H9 (cell line): ENCODE measurements at regions not wholly inside any gene's neighbourhood (a gene's known extent, or its start where the extent isn't known, plus 50 kb on each side); places are given as distances from the start of the nearest gene placed in this dataset.

Source experiments
- DNase-seq: peaks from one replicate; pipeline ENCODE4 v3.0.0-alpha.2; 2017
- H2AFZ ChIP-seq: one replicate; pipeline ENCODE4 v1.6.1; 2013; ENCODE audit warnings: mild to moderate bottlenecking, low read length, control low read depth, moderate library complexity
- H2AK5ac ChIP-seq: 2 replicates; pipeline ENCODE4 v1.6.1; 2013; ENCODE audit warnings: low read length, control low read depth, mixed read lengths; ENCODE audit not compliant: insufficient read length
- H2BK120ac ChIP-seq: one replicate; pipeline ENCODE4 v1.6.1; 2013; ENCODE audit warnings: low read depth, mild to moderate bottlenecking, low read length, control low read depth, inconsistent platforms; ENCODE audit not compliant: poor library complexity, severe bottlenecking
- H2BK12ac ChIP-seq: 2 replicates; pipeline ENCODE4 v1.6.1; 2013; ENCODE audit warnings: low read length, control low read depth, mixed read lengths, low read depth; ENCODE audit not compliant: insufficient read length
- H2BK15ac ChIP-seq: 2 replicates; pipeline ENCODE4 v1.6.1; 2013; ENCODE audit warnings: low read depth, low read length, control low read depth
- H2BK20ac ChIP-seq: one replicate; pipeline ENCODE4 v1.6.1; 2013; ENCODE audit warnings: low read depth, mild to moderate bottlenecking, low read length, control low read depth, inconsistent platforms; ENCODE audit not compliant: poor library complexity, severe bottlenecking
- H2BK5ac ChIP-seq: 2 replicates; pipeline ENCODE4 v1.6.1; 2013; ENCODE audit warnings: low read length, control low read depth, mixed read lengths; ENCODE audit not compliant: insufficient read length
- H3K14ac ChIP-seq: 2 replicates; pipeline ENCODE4 v1.6.1; 2013; ENCODE audit warnings: low read length, control low read depth; ENCODE audit not compliant: insufficient read depth
- H3K18ac ChIP-seq: 2 replicates; pipeline ENCODE4 v1.6.1; 2013; ENCODE audit warnings: low read depth, mild to moderate bottlenecking, mixed read lengths, low read length, control low read depth; ENCODE audit not compliant: insufficient read length
- H3K23ac ChIP-seq: 2 replicates; pipeline ENCODE4 v1.6.1; 2013; ENCODE audit warnings: low read length, control low read depth, mixed read lengths, low read depth; ENCODE audit not compliant: insufficient read length
- H3K23me2 ChIP-seq: 2 replicates; pipeline ENCODE4 v1.6.1; 2013; ENCODE audit warnings: low read depth, mild to moderate bottlenecking, mixed read lengths, low read length, control low read depth; ENCODE audit not compliant: insufficient read length, poor library complexity, severe bottlenecking
- H3K27ac ChIP-seq: 2 replicates; pipeline ENCODE4 v1.5.1; 2013; ENCODE audit warnings: low read length, control low read depth, mixed read lengths, low read depth; ENCODE audit not compliant: insufficient read length
- H3K27me3 ChIP-seq: 2 replicates; pipeline ENCODE4 v1.6.1; 2013; ENCODE audit warnings: low read length, control low read depth, inconsistent platforms; ENCODE audit not compliant: insufficient read depth
- H3K4ac ChIP-seq: 2 replicates; pipeline ENCODE4 v1.6.1; 2013; ENCODE audit warnings: low read depth, mild to moderate bottlenecking, control low read depth, inconsistent platforms, low read length, moderate library complexity
- H3K4me1 ChIP-seq: 2 replicates; pipeline ENCODE4 v1.6.1; 2013; ENCODE audit warnings: low read length, control low read depth, inconsistent platforms; ENCODE audit not compliant: insufficient read depth
- H3K4me2 ChIP-seq: 2 replicates; pipeline ENCODE4 v1.6.1; 2013; ENCODE audit warnings: low read length, control low read depth, mixed read lengths; ENCODE audit not compliant: insufficient read length, insufficient read depth
- H3K56ac ChIP-seq: 2 replicates; pipeline ENCODE4 v1.6.1; 2013; ENCODE audit warnings: low read depth, mild to moderate bottlenecking, mixed read lengths, low read length, control low read depth; ENCODE audit not compliant: insufficient read length
- H3K79me1 ChIP-seq: 2 replicates; pipeline ENCODE4 v1.6.1; 2013; ENCODE audit warnings: low read depth, mild to moderate bottlenecking, moderate library complexity, low read length, control low read depth, inconsistent platforms; ENCODE audit not compliant: insufficient read depth, poor library complexity, severe bottlenecking
- H3K79me2 ChIP-seq: 2 replicates; pipeline ENCODE4 v1.6.1; 2013; ENCODE audit warnings: low read length, control low read depth, inconsistent platforms; ENCODE audit not compliant: insufficient read depth
- H3K9ac ChIP-seq: 2 replicates; pipeline ENCODE4 v1.6.1; 2013; ENCODE audit warnings: low read length, control low read depth, mixed read lengths; ENCODE audit not compliant: insufficient read length; ENCODE audit errors: extremely low read depth
- H3K9me3 ChIP-seq: one replicate; pipeline ENCODE4 v1.6.1; 2013; ENCODE audit warnings: low read depth, low read length, inconsistent platforms; ENCODE audit not compliant: control insufficient read depth
- H3T11ph ChIP-seq: one replicate; pipeline ENCODE4 v1.6.1; 2013; ENCODE audit warnings: mild to moderate bottlenecking, low read length, control low read depth, inconsistent platforms
- H4K20me1 ChIP-seq: one replicate; pipeline ENCODE4 v1.6.1; 2013; ENCODE audit not compliant: control insufficient read depth, insufficient read length, insufficient read depth
- H4K5ac ChIP-seq: 2 replicates; pipeline ENCODE4 v1.6.1; 2013; ENCODE audit warnings: low read depth, mild to moderate bottlenecking, mixed read lengths, low read length, control low read depth; ENCODE audit not compliant: insufficient read length
- H4K8ac ChIP-seq: replicated peaks from 2 replicates; pipeline ENCODE4 v1.6.1; 2013; ENCODE audit warnings: low read length, control low read depth, mixed read lengths, low read depth; ENCODE audit not compliant: insufficient read length
- H4K91ac ChIP-seq: 2 replicates; pipeline ENCODE4 v1.6.1; 2013; ENCODE audit warnings: low read depth, mild to moderate bottlenecking, moderate library complexity, mixed read lengths, low read length, control low read depth; ENCODE audit not compliant: insufficient read length
- H3K27ac Mint-ChIP-seq, 3 experiments: 2 replicates in 2 of 3; 3 replicates in 1 of 3; pipeline ENCODE4 v1.8.0; 2020 to 2021; ENCODE audit warnings: mixed read lengths in 3 of 3, mild to moderate bottlenecking in 1 of 3, moderate library complexity in 1 of 3
- H3K27me3 Mint-ChIP-seq: 2 replicates; pipeline ENCODE4 v1.8.0; 2021; ENCODE audit warnings: low read depth, mild to moderate bottlenecking, moderate library complexity, mixed read lengths
- H3K36me3 Mint-ChIP-seq, 3 experiments: 2 replicates in 2 of 3; 3 replicates in 1 of 3; pipeline ENCODE4 v1.8.0; 2020 to 2021; ENCODE audit warnings: low read depth in 3 of 3, mixed read lengths in 3 of 3; ENCODE audit not compliant: insufficient read depth in 1 of 3
- H3K4me1 Mint-ChIP-seq, 2 experiments: 2 replicates each; pipeline ENCODE4 v1.8.0; 2020; ENCODE audit warnings: mixed read lengths in 2 of 2
- H3K4me3 Mint-ChIP-seq, 2 experiments: 2 replicates in 1 of 2; 3 replicates in 1 of 2; pipeline ENCODE4 v1.8.0; 2020 to 2021; ENCODE audit warnings: mild to moderate bottlenecking in 2 of 2, mixed read lengths in 2 of 2, moderate library complexity in 1 of 2
- H3K9me3 Mint-ChIP-seq, 2 experiments: 2 replicates in 1 of 2; 3 replicates in 1 of 2; pipeline ENCODE4 v1.8.0; 2020; ENCODE audit warnings: mild to moderate bottlenecking in 2 of 2, mixed read lengths in 2 of 2, moderate library complexity in 1 of 2
- CTCF ChIP-seq: fragments of 200-600 bp; sonication (generic); conservative IDR thresholded peaks from 3 replicates; pipeline ENCODE4 v1.8.0; 2021; ENCODE audit warnings: antibody characterized with exemption, mild to moderate bottlenecking
- WGBS: extraction: QIAGEN DNeasy Blood & Tissue Kit; methylation state at CpG from one replicate; pipeline ENCODE4 v1.1.7; 2013; ENCODE audit warnings: missing lambda C conversion rate, low lambda C conversion rate, mixed read lengths; ENCODE audit not compliant: insufficient read length; ENCODE audit errors: extremely low coverage; 5-methylcytosine and 5-hydroxymethylcytosine counted together

- no peaks in the 10 kb centered on the region for H3K23me2 ChIP-seq
- no peaks in the 10 kb centered on the region for H3K79me2 ChIP-seq
- Mint-ChIP-seq H3K9me3 (no peaks in the 10 kb centered on the region), H3K27me3 (no peaks in the 10 kb centered on the region), H3K27ac (no peak overlapping the region; a peak in 1 of 7 replicates), H3K4me1 (peaks cover 14 to 15% of the 10 kb centered on the region in 2 experiments), H3K36me3 (no peaks in the 10 kb centered on the region), H3K4me3 (no peak overlapping the region)
- no peaks in the 10 kb centered on the region for H3K9me3 ChIP-seq
- H2BK120ac ChIP-seq = no peak overlapping the region
- no peaks in the 10 kb centered on the region for H4K20me1 ChIP-seq
- H3K9ac ChIP-seq = no peak overlapping the region
- no peak overlapping the region for H4K91ac ChIP-seq
- H3K4ac ChIP-seq = no peak overlapping the region
- H2AK5ac ChIP-seq = no peak overlapping the region
- H3K79me1 ChIP-seq = no peaks in the 10 kb centered on the region
- no peak overlapping the region for H2BK5ac ChIP-seq
- no peak overlapping the region for H3K4me2 ChIP-seq
- TF ChIP-seq CTCF = no peak
- H3K18ac ChIP-seq = no peak overlapping the region
- H2BK15ac ChIP-seq = no peak overlapping the region
- H4K8ac ChIP-seq = no peak overlapping the region
- DNase-seq = no peak
- no peak overlapping the region for H3K14ac ChIP-seq
- H3K27me3 ChIP-seq = no peaks in the 10 kb centered on the region
- no peak overlapping the region for H2BK12ac ChIP-seq
- no peak overlapping the region for H3T11ph ChIP-seq
- no peak overlapping the region for H3K23ac ChIP-seq
- no peak overlapping the region for H2AFZ ChIP-seq
- H3K56ac ChIP-seq = no peak overlapping the region
- no peaks in the 10 kb centered on the region for H3K4me1 ChIP-seq
- H3K27ac ChIP-seq = no peak overlapping the region
- no peak overlapping the region for H4K5ac ChIP-seq
- H2BK20ac ChIP-seq = no peak overlapping the region
- 100% methylated on average over 1 of the region's 1 CpG for WGBS
Measured at GRCh38 chr5:92748072-92748676, 832.8 kb downstream of the NR2F1-AS1 start.
